Transverse colon (tissue), 4 donors: ENCODE measurements at regions not wholly inside any gene's neighbourhood (a gene's known extent, or its start where the extent isn't known, plus 50 kb on each side); places are given as distances from the start of the nearest gene placed in this dataset.

ENCODE experiments used
- DNase-seq: peaks from one replicate; pipeline ENCODE4 v3.0.0-alpha.2; 2019
- H3K27ac ChIP-seq, 4 donors: fragments of 200-600 bp; sonication (generic); 2 replicates each; pipeline ENCODE4 v1.5.1; 2016 to 2018; ENCODE audit warnings: inconsistent platforms in 4 of 4
- H3K27me3 ChIP-seq: fragments of 200-600 bp; sonication (generic); 2 replicates; pipeline ENCODE4 v1.5.1; 2017; ENCODE audit warnings: inconsistent platforms
- H3K36me3 ChIP-seq, 4 donors: fragments of 200-600 bp; sonication (generic); 2 replicates each; pipeline ENCODE4 v1.5.1; 2017 to 2019; ENCODE audit warnings: inconsistent platforms in 4 of 4
- H3K4me1 ChIP-seq, 4 donors: fragments of 200-600 bp; sonication (generic); 2 replicates each; pipeline ENCODE4 v1.5.1; 2017 to 2020; ENCODE audit warnings: inconsistent platforms in 4 of 4
- H3K4me3 ChIP-seq, 4 donors: fragments of 200-600 bp; sonication (generic); 1 replicate in 1 of 4; 2 replicates in 3 of 4; pipeline versions ENCODE4 v1.5.1 to v1.6.1; 2017 to 2019; ENCODE audit warnings: inconsistent platforms in 4 of 4
- H3K9me3 ChIP-seq, 2 donors: fragments of 200-600 bp; sonication (generic); 2 replicates each; pipeline ENCODE4 v1.5.1; 2017 to 2019; ENCODE audit warnings: inconsistent platforms in 2 of 2
- EP300 ChIP-seq: sonication (generic); formaldehyde crosslinking; IDR thresholded peaks from one replicate; pipeline ENCODE4 v1.6.1; 2017; ENCODE audit warnings: antibody characterized with exemption, low read depth
- POLR2A ChIP-seq: fragments of 450-650 bp; IDR thresholded peaks from one replicate; pipeline ENCODE4 v1.6.1; 2016; ENCODE audit warnings: antibody characterized with exemption, mild to moderate bottlenecking, moderate library complexity
- POLR2AphosphoS5 ChIP-seq, 3 donors: sonication (generic); formaldehyde crosslinking; IDR thresholded peaks; one replicate each; pipeline ENCODE4 v1.6.1; 2016; ENCODE audit warnings: antibody characterized with exemption in 3 of 3
- WGBS, 2 donors: methylation state at CpG; one replicate each; pipeline ENCODE4 v1.1.5; 2018; ENCODE audit warnings: low coverage in 1 of 2; 5-methylcytosine and 5-hydroxymethylcytosine counted together
- in situ Hi-C, 4 donors: fragments of 200-750 bp; cut with MboI; loops; one replicate each; pipeline versions ENCODE4 v1.15.0 to v1.15.1; 2017; ENCODE audit warnings: low sequenced_read_pairs in 3 of 4, low pct_ligation_motif_present in 1 of 4, low pct_unique_long_range_greater_than_20kb in 1 of 4
- intact Hi-C: fragments of 100-400 bp; cut with DNase I; formaldehyde crosslinking; loops from one replicate; pipeline ENCODE4 v1.15.1; 2023; ENCODE audit warnings: low total_unique reads
- TF ChIP-seq, protein P1 (sequence below), 5 experiments: fragments of 200-600 bp in 3 of 5; fragments of 450-650 bp in 2 of 5; sonication (generic) in 3 of 5; IDR thresholded peaks; 1 replicate in 2 of 5; 2 replicates in 3 of 5; pipeline ENCODE4 v1.5.1; 2016 to 2017; ENCODE audit warnings: antibody characterized with exemption in 5 of 5, inconsistent platforms in 3 of 5, mild to moderate bottlenecking in 2 of 5, moderate library complexity in 1 of 5

DNA sequence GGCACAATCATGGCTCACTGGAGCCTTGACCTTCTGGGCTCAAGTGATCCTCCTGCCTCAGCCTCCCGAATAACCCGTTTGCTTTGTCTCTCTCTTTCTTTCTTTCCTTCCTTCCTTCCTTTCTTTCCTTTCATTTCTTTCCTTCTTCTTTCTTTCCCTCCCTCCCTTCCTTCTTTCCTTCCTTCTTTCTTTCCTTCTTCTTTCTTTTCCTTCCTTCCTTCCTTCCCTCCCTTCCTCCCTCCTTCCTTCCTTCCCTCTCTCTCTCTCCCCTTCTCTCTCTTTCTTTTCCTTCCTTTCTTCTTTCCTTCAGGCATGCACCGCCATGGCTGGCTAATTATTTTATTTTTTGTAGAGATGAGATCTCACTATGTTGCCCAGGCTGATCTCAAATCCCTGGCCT, 57.9 kb upstream of the NPTX2 start:
- WGBS, 2 donors, result 94 to 97% methylated on average over 3 of the region's 3 CpGs
- no peaks in the 10 kb centered on the region for H3K4me1 ChIP-seq
- H3K36me3 ChIP-seq, result no peaks in the 10 kb centered on the region
- H3K9me3 ChIP-seq, result no peaks in the 10 kb centered on the region
- in situ Hi-C loops (no loop called here), intact Hi-C loops (no loop called here)
- H3K4me3 ChIP-seq, result no peak overlapping the region
- TF ChIP-seq, protein P1, sequence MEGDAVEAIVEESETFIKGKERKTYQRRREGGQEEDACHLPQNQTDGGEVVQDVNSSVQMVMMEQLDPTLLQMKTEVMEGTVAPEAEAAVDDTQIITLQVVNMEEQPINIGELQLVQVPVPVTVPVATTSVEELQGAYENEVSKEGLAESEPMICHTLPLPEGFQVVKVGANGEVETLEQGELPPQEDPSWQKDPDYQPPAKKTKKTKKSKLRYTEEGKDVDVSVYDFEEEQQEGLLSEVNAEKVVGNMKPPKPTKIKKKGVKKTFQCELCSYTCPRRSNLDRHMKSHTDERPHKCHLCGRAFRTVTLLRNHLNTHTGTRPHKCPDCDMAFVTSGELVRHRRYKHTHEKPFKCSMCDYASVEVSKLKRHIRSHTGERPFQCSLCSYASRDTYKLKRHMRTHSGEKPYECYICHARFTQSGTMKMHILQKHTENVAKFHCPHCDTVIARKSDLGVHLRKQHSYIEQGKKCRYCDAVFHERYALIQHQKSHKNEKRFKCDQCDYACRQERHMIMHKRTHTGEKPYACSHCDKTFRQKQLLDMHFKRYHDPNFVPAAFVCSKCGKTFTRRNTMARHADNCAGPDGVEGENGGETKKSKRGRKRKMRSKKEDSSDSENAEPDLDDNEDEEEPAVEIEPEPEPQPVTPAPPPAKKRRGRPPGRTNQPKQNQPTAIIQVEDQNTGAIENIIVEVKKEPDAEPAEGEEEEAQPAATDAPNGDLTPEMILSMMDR (IDR thresholded peaks at IDR 0.05), result no peak
- TF ChIP-seq EP300 (no peak), POLR2AphosphoS5 (IDR thresholded peaks at IDR 0.05) (no peak), POLR2A (no peak)
- DNase-seq, result no peak
- H3K27ac ChIP-seq, result no peak overlapping the region
- no peaks in the 10 kb centered on the region for H3K27me3 ChIP-seq

DNA sequence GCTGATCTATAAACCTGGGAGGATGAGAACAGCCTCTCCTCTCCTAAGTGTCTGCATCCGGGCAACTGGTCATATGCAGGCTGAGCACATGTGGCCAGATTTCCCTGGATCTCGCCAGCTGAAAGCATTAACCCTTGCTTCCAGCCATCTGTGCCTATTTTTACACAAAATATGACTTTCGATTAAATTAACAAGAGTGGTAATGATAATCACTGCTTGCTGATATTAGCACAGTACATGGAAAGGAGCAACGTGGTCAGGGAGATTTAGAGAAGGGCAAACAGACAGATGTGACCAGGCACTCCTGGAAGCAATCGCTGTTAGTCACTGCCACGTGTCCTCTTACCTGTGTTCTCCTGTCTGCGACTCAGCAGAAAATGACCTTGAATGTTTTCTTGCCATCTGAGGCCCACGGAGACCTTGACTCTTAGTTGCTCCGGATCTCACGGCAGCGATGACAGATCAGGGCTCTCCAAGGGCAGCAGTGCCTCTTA, 59.5 kb upstream of the NPTX2 start:
- in situ Hi-C loops (no loop called here), intact Hi-C loops (no loop called here)
- Histone ChIP-seq H3K9me3 (no peaks in the 10 kb centered on the region), H3K4me3 (no peak overlapping the region), H3K4me1 (no peaks in the 10 kb centered on the region), H3K36me3 (no peaks in the 10 kb centered on the region), H3K27ac (no peak overlapping the region), H3K27me3 (no peaks in the 10 kb centered on the region)
- TF ChIP-seq POLR2AphosphoS5 (IDR thresholded peaks at IDR 0.05) (no peak), POLR2A (no peak), EP300 (no peak)
- TF ChIP-seq, protein P1 (IDR thresholded peaks at IDR 0.05), result no peak
- DNase-seq, result no peak
- WGBS, 2 donors, result 59 to 77% methylated on average over 5 to 11 of the region's 11 CpGs

DNA sequence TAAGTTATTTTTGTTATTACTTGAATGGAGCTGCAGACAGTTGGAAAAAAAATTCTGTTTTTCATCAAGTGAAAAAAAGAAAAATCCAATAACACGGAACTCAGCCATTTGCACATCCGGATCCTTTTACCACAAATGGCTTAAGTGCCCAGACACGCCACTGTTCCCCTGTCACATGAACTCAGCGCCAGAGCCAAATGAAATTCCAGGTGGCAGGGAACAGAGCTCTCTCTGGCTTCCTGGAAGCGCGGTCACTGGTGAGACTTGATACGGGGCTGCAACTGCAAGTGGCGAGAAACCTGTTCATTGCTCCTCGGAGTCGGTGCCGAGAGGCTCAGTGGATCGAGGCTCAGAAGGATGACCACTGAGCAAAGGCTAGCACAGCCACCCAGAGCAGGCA, 60.8 kb upstream of the NPTX2 start:
- DNase-seq, result no peak
- in situ Hi-C loops (no loop called here), intact Hi-C loops (no loop called here)
- no peak overlapping the region for H3K4me3 ChIP-seq
- no peak for TF ChIP-seq POLR2A
- TF ChIP-seq POLR2AphosphoS5 (IDR thresholded peaks at IDR 0.05), result no peak
- TF ChIP-seq, protein P1 (IDR thresholded peaks at IDR 0.05), result no peak
- TF ChIP-seq EP300, result no peak
- H3K27ac ChIP-seq, result no peak overlapping the region
- H3K27me3 ChIP-seq, result no peaks in the 10 kb centered on the region
- peaks cover 0 to 6% of the 10 kb centered on the region in 2 donors for H3K9me3 ChIP-seq
- 50 to 78% methylated on average over 2 to 12 of the region's 12 CpGs for WGBS, 2 donors
- H3K4me1 ChIP-seq, result peaks cover 0 to 5% (median under 1%) of the 10 kb centered on the region in 4 donors
- H3K36me3 ChIP-seq, result no peaks in the 10 kb centered on the region

DNA sequence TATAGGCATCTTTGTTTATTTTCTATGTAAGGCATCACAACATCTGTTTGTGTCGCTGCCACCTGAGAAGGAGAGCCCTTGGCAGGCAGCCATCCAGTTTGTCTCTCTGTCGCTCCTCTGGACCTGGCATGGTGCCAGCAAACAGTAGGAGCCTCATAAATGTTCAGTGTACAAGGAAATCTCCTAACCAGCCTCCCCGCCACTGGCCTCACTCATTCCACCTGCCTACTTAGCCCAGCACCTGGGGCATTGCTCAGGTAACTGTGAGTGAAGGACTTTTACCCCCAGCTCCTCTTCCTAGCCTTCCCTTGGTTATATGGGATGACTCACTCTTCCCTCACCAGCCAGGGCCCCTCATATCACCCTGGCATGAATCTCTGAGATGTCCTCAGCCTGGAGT, 61.7 kb upstream of the NPTX2 start:
- WGBS, 2 donors, result 41% methylated on average over 3 of the region's 3 CpGs; no CpG with 5 or more reads in 1 of the 2 donors
- DNase-seq, result peak; percentile 35
- no peak overlapping the region for H3K4me3 ChIP-seq
- peaks cover 0 to 6% of the 10 kb centered on the region in 2 donors for H3K9me3 ChIP-seq
- in situ Hi-C loops, result no loop called here
- TF ChIP-seq, protein P1 (IDR thresholded peaks at IDR 0.05), result no peak
- TF ChIP-seq EP300, result no peak
- TF ChIP-seq POLR2A, result no peak
- no peak for TF ChIP-seq POLR2AphosphoS5 (IDR thresholded peaks at IDR 0.05)
- no peak overlapping the region for H3K27ac ChIP-seq
- peaks cover 0 to 6% (median 2%) of the 10 kb centered on the region in 4 donors for H3K4me1 ChIP-seq
- H3K36me3 ChIP-seq, result no peaks in the 10 kb centered on the region
- intact Hi-C loops, result no loop called here
- no peaks in the 10 kb centered on the region for H3K27me3 ChIP-seq
